GM18507 (cell line): ENCODE measurements at regions not wholly inside any gene's neighbourhood (a gene's known extent, or its start where the extent isn't known, plus 50 kb on each side); places are given as distances from the start of the nearest gene placed in this dataset.
"Not testable (repeated sequence)": the region's sequence is repeated elsewhere in the genome, so short reads cannot be mapped to it uniquely, and the experiment has no call there.

ENCODE experiments used
- DNase-seq: peaks from one replicate; pipeline ENCODE4 v3.0.0; 2011; ENCODE audit warnings: low read depth; ENCODE audit not compliant: insufficient read length; ENCODE audit errors: extremely low spot score
- FAIRE-seq: peaks from 2 replicates; lab custom pipeline; 2011; peaks lifted over from hg19 to GRCh38; lab: Jason Lieb, UNC

DNA sequence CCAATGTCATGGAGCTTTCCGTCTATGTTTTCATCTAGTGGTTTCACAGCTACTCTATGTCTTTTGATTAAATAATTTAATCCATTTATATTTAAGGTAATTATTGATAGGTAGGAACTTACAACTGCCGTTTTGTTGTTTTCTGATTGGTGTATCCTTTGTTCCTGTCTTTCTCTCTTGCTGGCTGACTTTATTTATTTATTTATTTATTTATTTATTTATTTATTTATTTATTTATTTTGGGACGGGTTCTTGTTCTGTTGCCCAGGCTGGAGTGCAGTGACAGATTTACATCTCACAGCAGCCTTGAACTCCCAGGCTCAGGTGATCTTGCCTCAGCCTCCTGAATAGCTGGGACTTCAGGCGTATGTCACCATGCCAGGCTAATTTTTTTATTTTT lies 299.2 kb upstream of the COL8A1 start:
- FAIRE-seq (no peak), DNase-seq (no peak)

DNA sequence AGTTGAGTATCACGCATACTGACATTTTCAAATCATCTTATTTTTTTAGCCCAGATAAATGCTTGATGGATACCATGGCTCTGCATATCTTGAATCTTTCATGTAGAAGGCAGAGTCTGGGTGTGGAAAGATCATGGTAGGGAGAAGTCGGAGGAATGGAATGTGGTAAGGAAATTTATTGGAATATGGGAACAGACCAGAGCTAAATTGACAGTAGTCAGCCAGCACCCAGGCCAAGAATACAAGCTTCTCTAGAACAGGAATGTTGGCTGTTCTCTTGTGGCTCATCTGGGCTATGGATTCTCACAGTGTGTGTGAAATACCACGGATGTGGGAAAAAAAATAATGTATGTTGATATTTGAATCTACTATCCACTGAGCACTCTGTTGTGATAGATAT lies 305.7 kb upstream of the COL8A1 start:
- no peak for FAIRE-seq

DNA sequence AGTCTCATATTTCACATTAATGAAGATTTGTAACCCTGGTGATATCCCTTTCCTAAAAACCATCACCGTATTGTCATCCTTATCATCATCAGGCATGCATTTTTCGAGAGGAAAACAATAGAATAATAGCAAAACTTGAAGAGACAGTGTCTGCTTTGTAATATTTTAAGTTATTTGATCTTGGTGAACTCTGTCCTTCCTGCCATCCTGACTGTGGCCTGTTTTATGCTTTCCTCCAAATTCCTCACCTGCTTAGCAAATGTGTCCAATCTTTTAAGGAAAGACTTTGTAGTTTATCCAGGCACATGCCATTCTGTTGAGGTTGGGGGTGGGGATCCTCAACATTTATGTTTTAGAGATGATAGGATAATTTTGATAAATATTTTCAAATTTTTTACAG lies 306.1 kb upstream of the COL8A1 start:
- no peak for DNase-seq
- no peak for FAIRE-seq

More for the DNA sequence above, 305.7 kb upstream of the COL8A1 start:
- no peak for DNase-seq

- no peak for FAIRE-seq
Observed at GRCh38 chr3:99330924-99331532, 307.4 kb upstream of the COL8A1 start.

DNA sequence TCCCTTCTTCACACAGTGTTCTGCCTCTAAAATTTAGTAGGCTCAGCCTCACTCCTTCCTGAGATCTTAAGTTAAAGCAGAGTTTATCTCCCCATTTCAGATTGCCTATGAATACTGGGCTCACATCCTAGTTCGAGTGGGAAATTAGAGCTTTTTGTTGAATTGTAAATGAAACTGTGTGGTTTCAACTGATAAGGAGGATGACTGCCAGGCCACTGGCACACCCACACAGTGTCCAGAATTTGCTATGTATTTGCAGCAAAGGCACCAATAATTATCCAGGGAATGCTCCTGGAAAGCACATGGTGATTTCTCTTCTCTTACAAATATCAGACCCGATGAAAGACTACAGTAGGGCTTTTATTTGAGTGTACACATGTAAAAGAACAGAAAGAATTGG lies 308.1 kb upstream of the COL8A1 start:
- no peak for FAIRE-seq
- no peak for DNase-seq

More at GRCh38 chr3:99330924-99331532, 307.4 kb upstream of the COL8A1 start:
- no peak for DNase-seq

DNA sequence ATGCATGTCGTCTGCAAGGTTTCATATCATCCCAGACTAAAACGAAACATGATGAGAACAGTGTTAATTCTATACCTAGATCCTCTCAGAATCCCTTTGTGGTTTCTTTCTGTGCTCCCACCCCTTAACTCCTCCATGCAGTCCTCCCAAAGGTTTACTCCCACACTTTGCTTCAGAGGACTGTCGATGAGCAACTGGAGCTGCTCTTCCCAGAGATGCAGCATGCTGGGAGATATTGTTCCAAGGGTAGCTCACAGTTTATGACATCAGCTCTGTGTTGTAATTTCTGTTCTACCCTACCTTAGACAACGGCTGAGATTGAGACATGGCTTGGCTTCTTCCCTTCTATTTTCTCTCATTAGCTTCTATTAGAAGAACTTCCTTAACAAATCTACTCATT lies 313.0 kb upstream of the COL8A1 start:
- FAIRE-seq (no peak), DNase-seq (no peak)

DNA sequence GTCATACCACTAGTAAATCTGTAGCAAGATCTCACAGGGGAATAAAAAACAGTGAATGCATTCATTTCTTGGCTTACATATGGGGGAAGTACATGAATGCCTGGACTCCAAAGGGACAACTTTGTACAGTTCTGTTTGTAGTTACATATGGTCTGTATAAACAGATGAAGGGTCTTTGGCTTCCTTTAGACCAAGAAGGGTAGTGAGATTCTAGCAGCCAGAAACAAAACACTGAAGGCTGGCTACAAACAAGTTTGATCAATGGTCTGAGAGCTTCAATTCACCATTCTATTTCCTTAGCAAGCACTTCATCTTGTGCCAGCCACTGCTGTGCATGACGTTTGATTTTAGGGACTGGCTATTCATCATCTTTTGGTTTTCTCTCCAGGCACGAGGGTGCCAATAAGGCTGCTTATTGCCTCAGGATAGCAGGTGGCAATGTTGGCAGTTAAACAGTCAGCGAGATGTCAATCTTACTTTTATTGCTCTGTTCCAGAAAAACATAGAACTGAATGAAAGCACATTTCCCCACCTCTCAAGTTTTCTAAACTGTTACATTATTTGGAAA lies 313.7 kb upstream of the COL8A1 start:
- no peak for DNase-seq
- no peak for FAIRE-seq

DNA sequence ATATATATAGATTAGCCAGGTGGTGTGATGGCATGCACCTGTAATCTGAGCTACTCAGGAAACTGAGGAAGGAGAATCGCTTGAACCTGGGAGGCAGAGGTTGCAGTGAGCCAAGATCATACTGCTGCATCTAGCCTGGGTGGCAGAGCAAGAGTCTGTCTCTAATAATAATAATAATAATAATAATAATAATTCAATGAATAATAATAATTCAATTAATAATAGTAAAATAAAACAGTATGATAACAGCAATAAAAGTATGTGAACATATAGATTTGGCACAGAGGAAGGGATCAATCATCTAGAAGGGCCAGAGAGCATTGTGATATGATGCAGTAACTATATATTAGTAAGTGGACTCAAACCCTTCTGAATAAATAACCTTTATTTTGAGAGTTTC lies 314.5 kb upstream of the COL8A1 start:
- FAIRE-seq (no peak), DNase-seq (no peak)

DNA sequence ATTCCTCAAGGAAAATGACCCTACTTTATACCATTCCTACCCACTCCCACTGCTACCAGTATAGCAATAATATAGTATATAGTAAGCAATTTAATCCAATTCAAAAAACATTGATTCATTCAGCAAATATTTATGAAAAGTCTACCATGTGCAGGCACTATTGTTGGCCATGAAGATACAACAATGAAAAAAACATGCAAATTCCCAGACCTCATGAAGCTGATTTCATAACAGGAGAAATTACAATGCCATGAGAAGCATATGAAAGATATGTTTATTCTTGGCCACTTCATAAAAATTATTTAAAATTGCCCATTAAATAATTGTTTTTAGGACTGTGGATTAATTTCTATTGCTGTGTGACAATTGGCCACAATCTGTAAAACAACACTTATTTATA lies 315.8 kb upstream of the COL8A1 start:
- DNase-seq (no peak), FAIRE-seq (no peak)

GRCh38 chr3:99321261-99321660 lies 317.1 kb upstream of the COL8A1 start:
- DNase-seq (no peak), FAIRE-seq (no peak)

GRCh38 chr3:99319961-99320360 lies 318.4 kb upstream of the COL8A1 start:
- DNase-seq: no peak
- no peak for FAIRE-seq

- no peak for DNase-seq
- no peak for FAIRE-seq
Observed at GRCh38 chr3:99319450-99319849, 318.9 kb upstream of the COL8A1 start.

DNA sequence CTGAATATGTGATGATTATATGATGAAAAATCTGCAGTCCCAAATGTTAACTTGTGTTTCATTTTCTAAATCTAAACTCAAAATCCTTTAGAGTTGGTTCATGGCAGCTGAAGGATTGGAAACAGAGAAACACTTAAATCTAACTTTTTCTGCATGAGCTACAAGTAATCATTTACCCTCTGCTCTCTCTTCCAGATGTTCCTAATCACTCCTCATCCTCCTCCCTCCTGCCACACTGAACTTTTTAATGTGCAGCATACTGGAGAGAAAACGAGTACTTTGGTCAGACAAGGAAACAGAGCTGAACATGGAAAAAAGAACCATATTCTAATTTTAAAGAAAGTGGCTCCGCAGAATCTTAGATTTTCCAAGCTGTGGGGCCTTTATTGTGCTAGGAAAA lies 321.2 kb upstream of the COL8A1 start:
- DNase-seq: no peak
- FAIRE-seq: no peak

GRCh38 chr3:99315896-99316295 lies 322.5 kb upstream of the COL8A1 start:
- no peak for DNase-seq

DNA sequence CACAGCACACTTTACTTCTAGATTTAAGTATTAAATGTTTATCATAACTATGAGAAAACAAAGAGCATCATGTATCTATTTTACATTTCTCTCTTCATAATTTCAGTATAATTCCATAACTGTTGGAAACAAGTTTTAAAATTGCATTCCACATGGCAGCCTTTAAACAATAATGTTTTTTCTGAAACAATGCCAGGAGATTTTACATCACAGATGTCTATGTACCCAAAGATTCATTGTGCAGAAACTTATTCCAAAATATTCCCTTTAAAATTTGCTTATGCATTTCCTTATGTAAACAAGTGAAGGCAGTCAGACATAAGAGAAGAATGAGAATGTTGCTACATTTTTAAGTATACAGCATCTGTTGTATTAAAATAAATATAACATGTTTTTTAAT lies 324.9 kb upstream of the COL8A1 start:
- DNase-seq (no peak), FAIRE-seq (no peak)

More at GRCh38 chr3:99315896-99316295, 322.5 kb upstream of the COL8A1 start:
- no peak for FAIRE-seq

- FAIRE-seq (no peak), DNase-seq (no peak)
Observed at GRCh38 chr3:99298661-99299060, 339.7 kb upstream of the COL8A1 start.

GRCh38 chr3:99295836-99296235 lies 342.6 kb upstream of the COL8A1 start:
- FAIRE-seq: no peak
- no peak for DNase-seq

DNA sequence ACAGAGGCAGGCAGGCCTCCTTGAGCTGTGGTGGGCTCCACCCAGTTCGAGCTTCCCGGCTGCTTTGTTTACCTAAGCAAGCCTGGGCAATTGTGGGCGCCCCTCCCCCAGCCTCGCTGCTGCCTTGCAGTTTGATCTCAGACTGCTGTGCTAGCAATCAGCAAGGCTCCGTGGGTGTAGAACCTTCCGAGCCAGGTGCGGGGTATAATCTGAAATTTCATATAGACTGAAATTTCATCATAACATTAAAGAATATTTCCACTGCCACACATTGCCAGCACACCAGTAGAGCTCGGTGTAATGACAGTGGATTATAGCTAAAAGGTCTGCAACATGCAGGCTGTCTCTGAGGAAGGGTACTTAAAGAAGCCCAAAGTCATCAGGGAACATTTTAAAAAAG lies 344.3 kb upstream of the COL8A1 start:
- not testable (repeated sequence) for FAIRE-seq

DNA sequence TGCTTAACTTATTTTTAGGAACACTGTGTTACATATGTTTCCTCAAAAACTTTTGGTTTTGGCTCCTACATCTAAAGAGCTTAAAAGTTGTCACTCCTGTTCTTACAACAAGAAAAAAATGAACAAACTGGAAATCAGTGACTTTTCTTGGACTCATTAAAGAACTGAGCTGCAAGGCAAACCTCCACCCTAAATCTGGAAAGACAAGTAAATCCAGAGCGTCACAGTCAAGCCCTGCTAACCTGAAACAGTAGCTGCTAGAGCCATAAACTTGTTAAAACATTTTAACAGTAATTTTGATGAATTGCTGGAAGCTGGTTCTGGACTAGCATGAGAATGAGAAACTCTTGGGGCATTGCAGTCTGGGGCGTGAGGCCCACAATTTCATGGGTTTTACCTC lies 350.5 kb upstream of the COL8A1 start:
- FAIRE-seq (no peak), DNase-seq (no peak)

More for the DNA sequence above, 344.3 kb upstream of the COL8A1 start:
- DNase-seq: not testable (repeated sequence)

GRCh38 chr3:99286266-99286845 lies 352.0 kb upstream of the COL8A1 start:
- DNase-seq: no peak
- no peak for FAIRE-seq

GRCh38 chr3:99269606-99270351 lies 368.3 kb upstream of the DCBLD2 start:
- FAIRE-seq (no peak), DNase-seq (no peak)
